GM12878 (cell line): ENCODE measurements at regions not wholly inside any gene's neighbourhood (a gene's known extent, or its start where the extent isn't known, plus 50 kb on each side); places are given as distances from the start of the nearest gene placed in this dataset.
"Not testable (repeated sequence)": the region's sequence is repeated elsewhere in the genome, so short reads cannot be mapped to it uniquely, and the experiment has no call there.

ENCODE experiments used
- BRCA1 ChIP-seq: IDR thresholded peaks from 2 replicates; pipeline ENCODE4 v1.6.1; 2011; ENCODE audit warnings: low read depth, low read length, improper control_type of control experiment
- CREM ChIP-seq: IDR thresholded peaks from 2 replicates; pipeline ENCODE4 v1.6.1; 2014; ENCODE audit warnings: antibody characterized with exemption, low read depth
- EP300 ChIP-seq, 2 experiments: fragments of 150-350 bp in 1 of 2; IDR thresholded peaks; 2 replicates each; pipeline ENCODE4 v1.6.1; 2011 to 2012; ENCODE audit warnings: low read depth in 2 of 2, low read length in 2 of 2, borderline replicate concordance in 1 of 2, improper control_type of control experiment in 1 of 2, inconsistent platforms in 1 of 2; ENCODE audit not compliant: control insufficient read depth in 1 of 2
- POLR2AphosphoS5 ChIP-seq: IDR thresholded peaks from 2 replicates; pipeline ENCODE4 v1.6.1; 2011; ENCODE audit warnings: mild to moderate bottlenecking, low read length, inconsistent platforms
- SRF ChIP-seq, 2 experiments: IDR thresholded peaks; 2 replicates each; pipeline ENCODE4 v1.6.1; 2011; ENCODE audit warnings: low read depth in 2 of 2, low read length in 2 of 2, mild to moderate bottlenecking in 1 of 2, moderate library complexity in 1 of 2
- SUZ12 ChIP-seq: fragments of 200-600 bp; sonication (generic); IDR thresholded peaks from one replicate; pipeline ENCODE4 v1.6.1; 2018; ENCODE audit warnings: antibody characterized with exemption, mild to moderate bottlenecking; ENCODE audit not compliant: unreplicated experiment
- TCF3 ChIP-seq: IDR thresholded peaks from 2 replicates; pipeline ENCODE4 v1.6.1; 2012; ENCODE audit warnings: low read depth, mild to moderate bottlenecking, low read length, borderline replicate concordance; ENCODE audit not compliant: insufficient read depth
- ZSCAN29 ChIP-seq: fragments of 450-650 bp; IDR thresholded peaks from 2 replicates; pipeline ENCODE4 v1.6.1; 2017; ENCODE audit warnings: mild to moderate bottlenecking, moderate library complexity
- TF ChIP-seq, protein P1 (sequence below), 3 experiments: IDR thresholded peaks in 2 of 3; conservative IDR thresholded peaks in 1 of 3; 2 replicates each; pipeline ENCODE4 v1.5.1; 2011; ENCODE audit warnings: low read depth in 3 of 3, low read length in 3 of 3, mild to moderate bottlenecking in 3 of 3, control low read depth in 2 of 3, moderate library complexity in 2 of 3, inconsistent platforms in 1 of 3, mixed read lengths in 1 of 3; ENCODE audit not compliant: control insufficient read depth in 2 of 3, insufficient read depth in 1 of 3; ENCODE audit errors: extremely low read depth in 1 of 3

- not testable (repeated sequence) for TF ChIP-seq SRF (IDR thresholded peaks at IDR 0.05; ENCODE audit: low read depth in 2 of 2, low read length in 2 of 2); ZSCAN29; CREM; BRCA1; POLR2AphosphoS5; TCF3; EP300 (IDR thresholded peaks at IDR 0.05; ENCODE audit: borderline replicate concordance in 1 of 2, control insufficient read depth in 1 of 2, low read depth in 2 of 2, low read length in 2 of 2); SUZ12
- TF ChIP-seq, protein P1, sequence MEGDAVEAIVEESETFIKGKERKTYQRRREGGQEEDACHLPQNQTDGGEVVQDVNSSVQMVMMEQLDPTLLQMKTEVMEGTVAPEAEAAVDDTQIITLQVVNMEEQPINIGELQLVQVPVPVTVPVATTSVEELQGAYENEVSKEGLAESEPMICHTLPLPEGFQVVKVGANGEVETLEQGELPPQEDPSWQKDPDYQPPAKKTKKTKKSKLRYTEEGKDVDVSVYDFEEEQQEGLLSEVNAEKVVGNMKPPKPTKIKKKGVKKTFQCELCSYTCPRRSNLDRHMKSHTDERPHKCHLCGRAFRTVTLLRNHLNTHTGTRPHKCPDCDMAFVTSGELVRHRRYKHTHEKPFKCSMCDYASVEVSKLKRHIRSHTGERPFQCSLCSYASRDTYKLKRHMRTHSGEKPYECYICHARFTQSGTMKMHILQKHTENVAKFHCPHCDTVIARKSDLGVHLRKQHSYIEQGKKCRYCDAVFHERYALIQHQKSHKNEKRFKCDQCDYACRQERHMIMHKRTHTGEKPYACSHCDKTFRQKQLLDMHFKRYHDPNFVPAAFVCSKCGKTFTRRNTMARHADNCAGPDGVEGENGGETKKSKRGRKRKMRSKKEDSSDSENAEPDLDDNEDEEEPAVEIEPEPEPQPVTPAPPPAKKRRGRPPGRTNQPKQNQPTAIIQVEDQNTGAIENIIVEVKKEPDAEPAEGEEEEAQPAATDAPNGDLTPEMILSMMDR (IDR thresholded peaks at IDR 0.05 in 2 of 3, conservative IDR thresholded peaks at IDR 0.05 in 1 of 3; ENCODE audit: control insufficient read depth in 2 of 3, extremely low read depth in 1 of 3, insufficient read depth in 1 of 3, low read depth in 3 of 3, low read length in 3 of 3) = not testable (repeated sequence)
Observed at GRCh38 chr11:134492411-134492810, 80.4 kb upstream of the B3GAT1 start.
